MM.1S (cell line): ENCODE measurements at regions not wholly inside any gene's neighbourhood (a gene's known extent, or its start where the extent isn't known, plus 50 kb on each side); places are given as distances from the start of the nearest gene placed in this dataset.
A peak's percentile ranks its signal among the peaks of the same experiment; 100 is the strongest.

ENCODE experiments used
- DNase-seq: peaks from one replicate; pipeline ENCODE4 v3.0.0-alpha.2; 2015
- H2AFZ ChIP-seq: fragments of 300-600 bp; sonication (generic); 2 replicates; pipeline ENCODE4 v1.6.0; 2016; ENCODE audit warnings: antibody characterized with exemption, low read length
- H3F3A ChIP-seq: fragments of 300-600 bp; sonication (generic); 2 replicates; pipeline ENCODE4 v1.6.1; 2016; ENCODE audit warnings: mild to moderate bottlenecking, antibody characterized with exemption, low read length, moderate library complexity, mixed read lengths; ENCODE audit not compliant: insufficient read depth
- H3K27ac ChIP-seq: fragments of 300-600 bp; sonication (generic); 2 replicates; pipeline ENCODE4 v1.5.1; 2016; ENCODE audit warnings: mild to moderate bottlenecking, low read length
- H3K27me3 ChIP-seq: fragments of 300-600 bp; sonication (generic); replicated peaks from 2 replicates; pipeline ENCODE4 v1.6.0; 2016; ENCODE audit warnings: low read length; ENCODE audit not compliant: insufficient read depth
- H3K36me3 ChIP-seq: fragments of 300-600 bp; sonication (generic); replicated peaks from 2 replicates; pipeline ENCODE4 v1.6.1; 2016; ENCODE audit warnings: mild to moderate bottlenecking, low read length, mixed read lengths; ENCODE audit not compliant: insufficient read depth
- H3K4me1 ChIP-seq: fragments of 300-600 bp; sonication (generic); 2 replicates; pipeline ENCODE4 v1.6.1; 2016; ENCODE audit warnings: low read length, mixed read lengths
- H3K4me2 ChIP-seq: fragments of 300-600 bp; sonication (generic); 2 replicates; pipeline ENCODE4 v1.6.0; 2016; ENCODE audit warnings: low read depth, low read length
- H3K4me3 ChIP-seq: fragments of 300-600 bp; sonication (generic); 2 replicates; pipeline ENCODE4 v1.5.1; 2016; ENCODE audit warnings: low read length, mixed read lengths
- H3K79me2 ChIP-seq: fragments of 300-600 bp; sonication (generic); 2 replicates; pipeline ENCODE4 v1.6.1; 2016; ENCODE audit warnings: mixed run types, low read length, mixed read lengths
- H3K9ac ChIP-seq: fragments of 300-600 bp; sonication (generic); 2 replicates; pipeline ENCODE4 v1.6.1; 2016; ENCODE audit warnings: low read length, mixed read lengths
- H3K9me2 ChIP-seq: fragments of 300-600 bp; sonication (generic); replicated peaks from 2 replicates; pipeline ENCODE4 v1.6.1; 2016; ENCODE audit warnings: mild to moderate bottlenecking, low read length, mixed read lengths; ENCODE audit not compliant: insufficient read depth
- H3K9me3 ChIP-seq: fragments of 300-600 bp; sonication (generic); replicated peaks from 2 replicates; pipeline ENCODE4 v1.6.1; 2016; ENCODE audit warnings: mild to moderate bottlenecking, low read length, mixed read lengths; ENCODE audit not compliant: insufficient read depth
- H4K20me1 ChIP-seq: fragments of 300-600 bp; sonication (generic); 2 replicates; pipeline ENCODE4 v1.6.1; 2016; ENCODE audit warnings: mild to moderate bottlenecking, low read length, moderate library complexity, mixed read lengths; ENCODE audit not compliant: insufficient read depth
- CTCF ChIP-seq: fragments of 300-600 bp; sonication (generic); IDR thresholded peaks from 2 replicates; pipeline ENCODE4 v1.5.1; 2016; ENCODE audit warnings: antibody characterized with exemption, low read length, mixed read lengths
- EZH2 ChIP-seq: fragments of 300-600 bp; sonication (generic); optimal IDR thresholded peaks from 2 replicates; pipeline ENCODE3; 2017; ENCODE audit warnings: low read depth, mild to moderate bottlenecking, antibody characterized with exemption, low read length, mixed read lengths
- EZH2phosphoT487 ChIP-seq: fragments of 300-600 bp; sonication (generic); IDR thresholded peaks from 2 replicates; pipeline ENCODE4 v1.6.1; 2018; ENCODE audit warnings: antibody characterized with exemption, low read length

- no peak overlapping the region; the same call in 1 of the 2 replicates for H3K9ac ChIP-seq
- no peaks in the 10 kb centered on the region for H3K9me3 ChIP-seq
- no peaks in the 10 kb centered on the region for H3K27me3 ChIP-seq
- H3K4me3 ChIP-seq = no peak overlapping the region; the same call in 1 of the 2 replicates
- no peaks in the 10 kb centered on the region for H3K9me2 ChIP-seq
- H3K36me3 ChIP-seq = no peaks in the 10 kb centered on the region
- no peaks in the 10 kb centered on the region for H3K79me2 ChIP-seq
- peak overlapping the region; percentile 71 for H2AFZ ChIP-seq
- no peaks in the 10 kb centered on the region for H3F3A ChIP-seq
- DNase-seq = no peak
- H3K4me2 ChIP-seq = peak overlapping the region; percentile 36
- no peaks in the 10 kb centered on the region for H3K4me1 ChIP-seq
- no peak for TF ChIP-seq EZH2phosphoT487
- TF ChIP-seq EZH2 = no peak
- TF ChIP-seq CTCF = no peak
- H3K27ac ChIP-seq = no peak overlapping the region; the same call in 1 of the 2 replicates
- no peaks in the 10 kb centered on the region for H4K20me1 ChIP-seq
Observed at GRCh38 chr15:37395100-37395468, 294.7 kb upstream of the MEIS2 start.

GRCh38 chr15:37397266-37398022, 297.1 kb upstream of the MEIS2 start:
- no peaks in the 10 kb centered on the region for H3K9me3 ChIP-seq
- no peak overlapping the region for H3K4me3 ChIP-seq
- TF ChIP-seq EZH2 = no peak
- no peak for TF ChIP-seq CTCF
- TF ChIP-seq EZH2phosphoT487 = no peak
- H4K20me1 ChIP-seq = no peaks in the 10 kb centered on the region
- H3K9ac ChIP-seq = no peak overlapping the region
- H3K36me3 ChIP-seq = no peaks in the 10 kb centered on the region
- no peaks in the 10 kb centered on the region for H3K4me1 ChIP-seq
- no peak overlapping the region for H3K27ac ChIP-seq
- no peak for DNase-seq
- H3K79me2 ChIP-seq = no peaks in the 10 kb centered on the region
- H3K27me3 ChIP-seq = no peaks in the 10 kb centered on the region
- H2AFZ ChIP-seq = no peak overlapping the region
- H3K4me2 ChIP-seq = no peak overlapping the region
- H3F3A ChIP-seq = no peaks in the 10 kb centered on the region
- no peaks in the 10 kb centered on the region for H3K9me2 ChIP-seq

GRCh38 chr15:37416103-37416502, 315.8 kb upstream of the MEIS2 start:
- H3K9me3 ChIP-seq = no peaks in the 10 kb centered on the region
- H3K27ac ChIP-seq = no peak overlapping the region
- H2AFZ ChIP-seq = no peak overlapping the region
- H3K9me2 ChIP-seq = no peaks in the 10 kb centered on the region
- no peaks in the 10 kb centered on the region for H3K36me3 ChIP-seq
- no peaks in the 10 kb centered on the region for H3K27me3 ChIP-seq
- H3K79me2 ChIP-seq = no peaks in the 10 kb centered on the region
- H3F3A ChIP-seq = no peaks in the 10 kb centered on the region
- DNase-seq = no peak
- no peaks in the 10 kb centered on the region for H3K4me1 ChIP-seq
- TF ChIP-seq EZH2 (no peak), CTCF (no peak), EZH2phosphoT487 (no peak)
- no peak overlapping the region for H3K4me2 ChIP-seq
- H4K20me1 ChIP-seq = no peaks in the 10 kb centered on the region
- H3K4me3 ChIP-seq = no peak overlapping the region
- H3K9ac ChIP-seq = no peak overlapping the region
